Stimulated activated CD4-positive, alpha-beta T cell treated with anti-CD3 and anti-CD28 coated beads, Interleukin-1b, Interleukin-23, amount 100 ng/mL, for 48 hours (primary cell): ENCODE measurements at regions not wholly inside any gene's neighbourhood (a gene's known extent, or its start where the extent isn't known, plus 50 kb on each side); places are given as distances from the start of the nearest gene placed in this dataset.

ENCODE experiments used
- DNase-seq: peaks from one replicate; pipeline ENCODE4 v3.0.0-alpha.2; 2020

- no peak for DNase-seq
Observed at GRCh38 chr6:10235344-10235743, 179.5 kb downstream of the TFAP2A start.

DNA sequence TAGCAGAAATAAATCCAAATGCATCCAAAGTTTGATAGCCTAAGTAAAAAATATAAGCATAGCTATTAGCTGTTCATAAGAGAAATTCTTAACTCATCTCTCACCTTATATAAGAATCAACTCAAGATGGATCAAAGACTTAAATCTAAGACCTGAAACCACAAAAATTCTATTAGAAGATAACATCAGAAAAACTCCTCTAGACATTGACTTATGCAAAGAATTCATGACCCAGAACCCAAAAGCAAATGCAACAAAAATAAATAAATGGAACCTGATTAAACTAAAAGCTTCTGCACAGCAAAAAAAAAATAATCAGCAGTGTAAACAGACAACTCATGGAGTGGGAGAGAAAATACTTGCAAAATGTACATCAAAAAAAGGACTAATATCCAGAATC is 184.3 kb downstream of the TFAP2A start:
- no peak for DNase-seq

GRCh38 chr6:10223841-10224240 is 191.0 kb downstream of the TFAP2A start:
- no peak for DNase-seq

- no peak for DNase-seq
Observed at GRCh38 chr6:10221178-10221577, 193.7 kb downstream of the TFAP2A start.

DNA sequence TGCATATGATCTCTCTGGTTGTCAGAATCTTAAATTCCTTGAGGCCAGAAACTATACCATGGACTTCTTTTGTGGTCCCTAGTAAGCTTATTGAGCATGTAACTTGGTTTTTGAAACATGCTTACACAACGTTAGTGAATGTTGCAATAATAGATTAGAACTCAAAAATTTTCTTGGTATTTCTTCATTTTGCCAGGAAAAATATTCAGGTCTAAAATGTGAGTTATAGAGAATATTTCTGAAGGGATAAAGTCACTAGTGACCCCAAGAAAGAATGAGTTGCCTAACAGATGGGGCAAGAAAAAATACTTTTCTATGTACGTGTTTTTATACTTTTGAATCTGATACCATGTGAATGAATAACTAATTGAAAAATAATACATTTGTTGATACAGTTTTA is 195.4 kb downstream of the TFAP2A start:
- DNase-seq: no peak

DNA sequence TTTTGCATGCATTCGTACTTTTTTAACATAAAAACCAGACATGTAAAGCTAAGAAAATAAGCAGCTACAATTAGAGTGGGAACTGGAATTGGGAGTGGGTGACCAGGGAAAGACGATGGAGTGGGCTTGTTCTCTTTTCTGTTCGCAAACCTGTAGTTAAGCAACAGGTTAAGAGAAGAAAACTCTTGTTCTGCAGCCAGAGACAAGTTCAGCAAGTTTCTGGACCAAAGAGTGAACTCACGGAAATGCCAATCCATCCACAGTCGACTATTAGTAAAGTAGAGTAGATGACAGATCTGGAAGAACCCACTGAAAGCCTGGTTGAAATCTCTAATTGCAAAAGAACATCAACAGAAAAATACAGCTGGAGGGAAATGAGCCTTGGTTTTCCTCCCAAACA is 197.8 kb downstream of the TFAP2A start:
- no peak for DNase-seq

- DNase-seq: no peak
Observed at GRCh38 chr6:10215326-10216110, 199.4 kb downstream of the TFAP2A start.

DNA sequence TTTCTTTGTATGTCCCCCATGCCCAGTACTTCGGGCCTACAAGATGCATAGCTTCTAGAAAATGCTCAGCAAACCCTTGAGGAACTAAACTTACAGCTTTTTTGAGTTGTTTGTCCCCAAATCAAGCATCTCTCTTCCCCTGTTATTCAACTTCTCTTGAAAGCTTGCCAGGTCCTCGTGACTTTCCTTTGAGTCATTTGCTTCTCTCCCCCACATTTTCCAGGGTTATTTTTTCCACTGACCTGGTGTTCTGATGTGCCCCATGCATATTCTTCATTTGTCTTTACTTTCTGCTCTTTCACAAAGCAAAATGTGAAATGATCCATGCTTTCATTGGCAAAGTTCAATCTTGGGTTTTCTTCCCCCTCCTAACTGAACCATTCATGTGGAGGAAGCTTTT is 204.8 kb downstream of the TFAP2A start:
- DNase-seq: no peak

GRCh38 chr6:10205892-10206291 is 209.0 kb downstream of the TFAP2A start:
- no peak for DNase-seq

DNA sequence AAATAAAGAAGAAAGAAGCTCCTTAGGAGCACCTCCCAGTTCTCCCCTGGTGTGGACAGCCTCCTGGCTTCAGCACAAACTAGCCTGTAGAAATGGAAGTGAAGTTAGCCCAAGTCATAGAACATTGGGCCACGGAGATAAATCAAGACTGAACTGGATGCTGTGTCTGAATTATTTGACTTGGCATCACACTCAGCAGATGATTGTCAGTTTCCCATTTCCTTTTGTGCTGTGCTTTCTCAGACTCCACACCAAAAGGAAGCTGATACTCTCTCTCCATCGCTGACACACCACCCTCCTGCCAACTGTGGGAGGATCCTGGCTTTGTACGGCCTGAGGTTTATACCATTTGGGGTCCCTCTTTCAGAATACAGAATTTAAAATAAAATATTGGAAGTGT is 209.8 kb downstream of the TFAP2A start:
- no peak for DNase-seq

DNA sequence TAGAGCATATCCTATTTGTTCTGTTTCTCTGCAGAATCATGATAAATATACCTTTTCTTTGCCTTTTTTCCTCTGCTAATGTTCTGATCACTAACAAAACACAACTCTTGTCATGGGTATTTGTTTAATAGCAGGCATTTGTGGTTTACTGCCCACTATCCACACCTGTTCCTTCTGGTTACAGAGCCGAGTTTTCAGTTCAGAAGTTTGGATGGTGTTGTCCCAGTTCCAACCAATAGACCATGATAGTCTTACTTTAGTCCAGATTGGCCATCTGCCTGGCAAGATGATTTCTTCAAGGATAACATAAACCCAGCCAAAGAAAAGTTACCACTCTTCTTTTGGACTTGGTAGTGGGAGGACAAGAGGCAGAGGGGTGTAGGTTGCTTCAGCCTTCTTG is 211.2 kb downstream of the TFAP2A start:
- DNase-seq: no peak

DNA sequence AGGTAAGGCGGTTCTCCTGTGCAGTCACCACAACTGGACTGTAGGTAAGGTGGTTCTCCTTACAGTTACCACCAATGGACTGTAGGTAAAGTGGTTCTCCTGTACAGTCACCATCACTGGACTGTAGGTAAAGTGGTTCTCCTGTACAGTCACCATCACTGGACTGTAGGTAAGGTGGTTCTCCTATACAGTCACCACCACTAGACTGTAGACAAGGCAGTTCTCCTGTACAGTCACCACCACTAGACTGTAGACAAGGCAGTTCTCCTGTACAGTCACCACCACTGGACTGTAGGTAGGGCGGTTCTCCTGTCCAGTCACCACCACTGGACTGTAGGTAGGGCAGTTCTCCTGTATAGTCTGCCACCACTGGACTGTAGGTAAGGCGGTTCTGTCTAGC is 212.3 kb downstream of the TFAP2A start:
- no peak for DNase-seq

GRCh38 chr6:10201606-10202510 is 213.0 kb downstream of the TFAP2A start:
- DNase-seq: no peak

- DNase-seq: no peak
Observed at GRCh38 chr6:10196090-10196489, 218.8 kb downstream of the TFAP2A start.

DNA sequence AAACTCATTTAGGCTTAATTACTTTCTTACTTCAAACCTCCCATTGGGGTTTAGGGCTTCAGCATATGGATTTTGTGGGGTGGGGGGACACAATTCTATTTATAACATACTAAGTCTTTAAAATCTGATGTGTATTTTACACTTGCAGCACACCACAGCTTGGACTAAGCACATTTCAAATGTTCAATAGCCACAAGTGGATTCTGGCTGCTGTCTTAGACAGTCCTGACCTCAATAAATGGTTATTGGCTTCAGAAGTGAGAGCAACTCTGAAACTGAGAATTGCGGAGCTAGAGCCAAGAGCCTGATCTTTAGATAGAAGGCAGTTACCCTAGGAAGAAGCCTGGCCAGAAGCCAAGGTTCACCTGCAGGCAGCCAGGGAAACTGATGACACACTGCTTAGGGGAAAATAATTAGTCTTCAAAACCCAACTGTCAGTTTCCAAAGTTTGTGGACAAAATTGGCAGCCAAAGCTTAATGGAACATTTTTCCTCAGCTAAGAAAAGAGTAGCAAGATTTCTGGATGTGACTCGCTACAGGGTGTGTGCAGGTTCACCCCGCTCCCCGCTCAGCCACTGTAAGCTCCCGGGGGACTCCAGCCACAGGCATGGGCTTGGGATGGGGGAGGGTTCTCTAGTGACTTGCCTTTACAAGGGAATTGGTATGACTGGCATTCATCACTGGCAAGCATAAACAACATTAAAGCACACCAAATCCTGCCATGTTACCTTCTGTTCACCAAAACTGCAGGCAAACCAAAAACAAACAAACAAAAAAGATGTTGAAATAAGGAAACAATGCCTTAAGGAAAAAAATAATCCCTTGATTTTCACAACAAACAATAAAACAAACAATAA is 219.8 kb downstream of the TFAP2A start:
- no peak for DNase-seq

GRCh38 chr6:10193321-10193720 is 221.6 kb downstream of the TFAP2A start:
- no peak for DNase-seq

DNA sequence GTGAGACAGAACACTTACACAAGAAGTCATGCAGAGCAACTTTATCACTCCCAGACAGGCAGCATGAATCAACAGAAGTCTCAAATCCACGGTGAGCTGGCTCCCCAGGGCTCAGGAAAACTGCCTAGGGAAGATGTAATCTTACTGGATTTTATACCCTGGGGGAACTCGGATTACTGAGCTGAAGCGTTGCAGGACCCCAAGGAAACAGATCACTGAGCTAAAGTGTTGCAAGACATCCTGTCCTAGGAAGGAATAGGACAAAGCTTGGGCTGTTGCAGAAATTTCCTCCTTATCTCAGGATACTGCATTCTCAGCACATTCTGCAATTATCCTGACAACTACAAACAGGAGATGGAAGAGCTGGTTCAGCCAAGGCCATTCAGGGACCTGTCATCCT is 224.8 kb downstream of the TFAP2A start:
- DNase-seq: no peak

DNA sequence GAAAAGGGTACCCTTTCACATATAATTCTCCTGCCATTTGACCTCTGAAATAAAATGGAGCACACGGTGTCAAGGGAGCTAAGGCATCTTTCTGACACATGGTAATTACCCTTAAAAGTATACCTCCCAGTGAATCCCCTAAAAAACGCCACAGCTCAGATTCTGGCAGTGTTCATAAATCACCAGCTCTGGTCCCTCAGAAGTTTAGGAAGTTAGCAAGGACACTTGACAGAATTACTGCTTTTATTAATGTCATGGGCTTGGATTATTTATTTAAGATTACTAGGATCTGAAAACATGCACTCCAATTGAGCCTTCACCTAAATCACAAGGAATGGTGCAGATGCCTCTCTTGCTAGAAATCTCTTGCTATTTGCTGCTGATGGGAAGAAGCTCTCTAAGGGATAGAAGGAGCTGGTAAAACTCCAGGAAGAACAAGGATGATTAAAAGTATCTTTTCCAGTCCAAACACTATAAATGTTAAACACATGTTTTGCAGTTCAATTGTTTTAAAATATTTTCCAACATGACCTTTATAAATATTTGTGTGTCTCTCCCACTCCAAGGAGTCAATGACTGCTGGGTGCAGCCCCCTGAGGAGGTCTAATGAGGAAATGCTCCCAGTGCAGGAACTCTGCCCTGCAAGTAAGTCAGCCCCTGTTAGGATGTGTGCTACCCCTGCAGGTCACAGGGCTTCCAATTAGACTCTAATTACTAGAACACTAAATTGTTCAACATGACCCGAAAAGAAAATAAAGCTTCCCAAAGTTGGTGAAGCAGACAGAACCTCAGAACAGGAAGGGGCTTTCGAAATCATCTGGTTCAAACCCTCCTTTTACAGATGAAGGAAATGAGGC is 230.3 kb downstream of the TFAP2A start:
- no peak for DNase-seq

GRCh38 chr6:10180138-10181074 is 234.5 kb downstream of the TFAP2A start:
- DNase-seq: no peak

GRCh38 chr6:10177704-10178103 is 237.2 kb downstream of the TFAP2A start:
- no peak for DNase-seq

DNA sequence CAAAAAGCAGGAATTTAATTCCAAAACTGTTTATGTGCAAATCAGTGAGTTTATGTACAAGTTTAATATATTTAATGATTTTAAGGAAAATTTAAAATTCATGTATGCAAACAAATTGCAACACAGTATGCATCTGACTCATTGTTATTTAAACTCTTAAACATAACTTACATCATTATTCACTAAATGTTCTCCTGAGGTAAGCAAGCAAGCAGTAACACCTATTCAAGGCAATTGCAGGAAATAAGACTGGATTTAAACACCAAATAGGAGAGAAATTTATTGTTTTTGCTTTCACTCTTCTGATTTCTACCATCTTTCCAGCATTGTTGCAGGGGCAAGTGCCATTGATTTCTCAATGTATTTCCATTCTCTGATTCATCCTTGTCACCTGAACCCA is 239.5 kb downstream of the TFAP2A start:
- no peak for DNase-seq
